Activated CD4-positive, alpha-beta T cell treated with anti-CD3 and anti-CD28 coated beads for 48 hours (primary cell): ENCODE measurements at regions not wholly inside any gene's neighbourhood (a gene's known extent, or its start where the extent isn't known, plus 50 kb on each side); places are given as distances from the start of the nearest gene placed in this dataset.
"Not testable (repeated sequence)": the region's sequence is repeated elsewhere in the genome, so short reads cannot be mapped to it uniquely, and the experiment has no call there.

ENCODE experiments used
- DNase-seq: peaks from one replicate; pipeline ENCODE4 v3.0.0-alpha.2; 2020

DNA sequence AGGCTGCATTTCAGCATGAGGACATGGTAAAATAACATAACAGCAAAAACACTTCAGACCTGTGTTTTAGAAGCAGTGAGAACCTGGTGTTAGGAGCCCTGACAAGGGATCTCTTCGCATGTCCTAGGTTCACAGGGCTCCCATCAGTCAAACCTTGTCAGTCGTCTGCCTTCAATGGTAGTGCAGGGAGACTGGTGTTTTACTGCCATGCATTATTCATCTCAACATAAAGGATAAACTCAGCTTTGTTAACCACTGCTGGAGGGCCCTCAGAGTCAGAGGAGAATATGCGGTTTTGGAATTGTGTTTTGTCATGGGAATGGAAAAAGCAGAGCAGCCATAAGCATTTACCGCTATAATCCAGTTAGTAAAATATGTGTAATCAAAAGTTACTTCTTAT lies 275.9 kb upstream of the GCFC2 start:
- no peak for DNase-seq

DNA sequence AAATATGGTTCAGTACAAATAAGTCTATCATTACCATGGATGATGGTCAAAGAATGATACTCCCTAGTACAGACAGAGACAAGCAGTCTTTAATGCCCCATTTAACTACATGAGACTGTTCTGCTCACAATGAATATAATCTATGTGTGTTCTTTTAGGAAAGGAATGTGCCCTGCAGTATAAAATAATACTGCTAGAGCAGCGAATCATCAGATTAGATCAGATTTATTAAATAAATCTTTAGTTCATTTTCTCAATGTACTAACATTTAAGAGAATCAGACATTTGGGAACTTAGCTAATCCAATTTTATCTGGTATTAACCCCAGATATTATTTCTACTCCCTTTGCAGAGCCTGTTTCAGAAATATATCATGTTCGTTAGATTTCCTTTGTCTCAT lies 272.0 kb upstream of the GCFC2 start:
- no peak for DNase-seq

DNA sequence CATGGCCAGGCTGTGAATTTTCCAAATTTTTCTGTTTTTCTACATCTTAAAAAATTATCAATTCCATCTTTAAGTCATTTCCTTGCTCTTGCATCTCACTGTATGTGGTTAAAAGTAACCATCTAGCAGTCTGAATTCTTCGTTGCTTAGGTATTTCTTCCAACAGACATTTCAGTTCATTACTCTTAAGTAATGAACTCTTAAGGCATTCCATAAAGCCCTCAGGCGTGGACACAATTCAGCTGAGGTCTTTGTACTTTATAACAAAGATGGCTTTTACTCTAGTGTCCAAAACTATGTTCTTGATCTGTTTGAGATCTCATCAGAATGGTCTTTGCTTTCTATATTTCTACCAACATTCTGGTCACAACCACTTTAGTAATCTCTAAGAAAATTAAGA lies 253.9 kb upstream of the GCFC2 start:
- DNase-seq = no peak

DNA sequence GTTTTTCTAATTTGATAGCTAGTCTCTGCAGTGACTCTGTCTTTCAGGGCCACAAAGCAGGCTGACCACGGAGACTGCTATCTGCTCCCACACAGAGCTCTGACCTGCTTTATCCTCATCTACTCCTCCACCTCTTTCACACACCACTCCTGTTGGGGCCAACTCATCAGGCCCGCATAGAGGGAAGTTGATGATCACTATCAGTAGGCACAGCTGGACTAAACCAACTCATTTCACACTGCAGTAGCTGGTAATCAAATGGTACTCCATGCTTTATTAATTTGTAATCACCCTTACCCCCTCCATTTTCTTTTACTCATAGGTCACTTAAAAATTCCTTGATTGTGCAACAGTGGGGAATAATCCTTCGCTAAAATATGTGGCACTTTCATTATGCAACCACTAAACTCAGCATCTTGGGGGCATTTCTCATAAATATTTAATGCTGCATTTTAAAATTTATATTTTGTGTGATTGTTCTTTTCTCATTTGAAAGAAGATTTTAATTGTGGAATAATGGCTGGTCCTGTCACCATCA lies 249.8 kb upstream of the GCFC2 start:
- DNase-seq = no peak

DNA sequence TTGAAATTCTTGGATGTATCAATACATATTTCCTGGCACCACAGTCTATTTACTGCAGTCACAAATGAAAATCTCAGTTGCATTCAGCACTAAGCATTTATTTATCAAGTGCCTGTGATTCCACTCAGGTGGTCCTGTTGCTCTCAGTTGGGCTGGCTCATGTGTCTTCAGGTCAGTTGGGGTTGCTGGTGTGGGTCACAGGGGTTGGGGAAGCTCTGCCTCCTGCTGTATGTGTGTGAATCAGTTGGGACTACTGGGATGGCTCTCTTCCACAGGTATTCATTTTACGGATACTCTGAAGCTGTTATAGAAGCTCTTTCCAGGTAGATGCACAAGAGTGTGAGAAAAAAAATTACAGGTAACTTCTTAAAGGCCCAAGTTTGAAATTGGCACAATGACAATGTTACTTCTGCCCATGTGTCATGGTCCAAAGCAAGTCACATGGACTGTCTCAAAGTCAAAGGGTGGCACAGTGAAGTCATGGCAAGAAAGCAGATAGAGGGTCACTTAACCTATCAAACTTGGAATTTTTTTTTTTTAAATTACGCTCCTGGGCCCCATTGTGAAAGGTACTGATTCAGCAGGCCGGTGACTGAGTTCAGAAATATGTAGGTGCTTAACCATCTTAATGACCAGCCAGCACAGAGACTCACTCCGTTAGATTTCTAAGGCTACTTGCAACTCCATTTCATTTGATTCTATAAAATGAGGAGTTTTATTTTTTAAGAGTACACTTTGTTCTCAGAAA lies 249.2 kb upstream of the GCFC2 start:
- DNase-seq = no peak

DNA sequence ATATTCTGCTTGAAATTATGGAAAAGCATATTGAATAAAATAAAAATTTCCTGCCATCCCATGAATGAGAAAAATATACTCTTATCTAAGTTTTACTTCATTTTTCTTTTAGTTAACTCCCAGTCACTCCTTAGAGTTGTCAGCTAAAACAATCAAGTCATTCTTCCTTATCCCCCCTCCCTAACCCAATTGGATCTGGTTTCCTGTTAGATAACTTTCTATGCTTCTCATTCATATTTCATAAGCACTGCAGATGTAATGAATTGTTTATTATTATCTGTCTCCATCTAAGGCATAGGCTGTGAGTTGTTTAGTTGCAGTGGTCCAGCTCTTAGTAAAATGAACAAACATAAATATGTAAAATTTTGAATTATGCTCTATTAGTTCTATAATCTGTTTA lies 244.0 kb upstream of the GCFC2 start:
- DNase-seq = no peak

DNA sequence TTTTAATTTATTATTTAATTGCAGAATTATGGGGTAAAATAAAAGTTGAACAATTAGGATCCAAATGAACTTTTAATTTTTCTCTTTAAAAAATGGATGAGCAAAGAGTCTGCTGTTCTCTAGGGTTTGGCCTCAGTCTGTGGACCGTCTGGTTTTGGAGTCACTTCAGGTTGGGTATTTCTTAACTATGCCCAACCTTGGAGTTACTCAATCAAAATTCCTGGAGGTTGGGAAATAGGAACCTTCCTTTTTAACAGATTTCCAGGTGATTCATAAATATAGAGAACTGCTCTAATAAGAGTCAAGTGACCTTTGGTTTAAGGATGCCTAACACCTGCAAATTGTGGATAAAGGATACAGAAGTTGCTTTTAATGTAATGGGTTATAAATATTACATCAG lies 241.5 kb upstream of the GCFC2 start:
- no peak for DNase-seq

DNA sequence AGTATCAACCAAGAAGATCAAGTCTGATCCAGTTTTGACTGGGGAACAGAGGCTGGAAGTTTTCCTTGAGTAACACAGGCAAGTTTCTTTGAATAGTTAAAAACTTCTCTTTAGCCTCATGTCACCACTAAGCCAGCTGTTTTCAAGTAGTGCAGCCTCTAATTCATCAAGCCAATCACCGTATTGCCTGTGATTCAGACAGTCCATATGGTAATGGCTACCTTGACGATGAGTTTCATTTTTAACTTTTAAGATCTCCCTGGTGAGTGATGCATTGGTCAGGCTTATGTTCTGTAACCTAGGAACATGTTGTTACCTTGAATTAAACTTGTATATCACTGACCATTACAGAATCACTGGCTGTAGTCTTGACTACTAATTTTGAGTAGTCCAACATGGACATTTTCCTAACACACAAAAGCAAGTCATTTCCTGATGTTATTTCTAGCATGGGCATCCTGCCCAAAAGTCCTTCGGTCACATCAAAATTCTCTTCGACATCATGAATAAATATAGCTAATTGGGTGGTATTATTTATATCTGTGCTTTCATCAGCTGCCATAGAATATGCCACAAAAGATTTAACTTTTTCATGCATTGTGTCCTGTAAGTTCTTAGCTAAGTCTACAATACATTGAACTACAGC lies 238.8 kb upstream of the GCFC2 start:
- DNase-seq = no peak

DNA sequence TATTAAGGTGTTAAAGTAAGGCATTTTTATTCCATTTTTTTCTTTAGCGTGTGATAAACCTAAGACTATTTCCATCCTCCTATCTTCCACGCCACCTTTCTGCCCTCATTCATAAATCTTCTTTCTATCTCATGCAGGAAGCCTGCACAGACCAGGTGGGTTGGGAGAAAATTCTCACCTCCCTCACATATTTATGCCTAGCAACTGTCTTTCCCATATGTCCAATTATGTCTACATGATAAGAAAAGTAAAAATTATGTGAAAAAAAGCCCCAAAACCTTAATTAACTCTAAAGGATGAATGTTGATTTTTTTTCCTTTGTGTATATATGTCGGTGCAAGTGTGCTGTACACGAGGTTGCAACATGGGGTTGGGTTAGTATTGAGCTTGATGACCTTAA lies 225.6 kb upstream of the GCFC2 start:
- no peak for DNase-seq

DNA sequence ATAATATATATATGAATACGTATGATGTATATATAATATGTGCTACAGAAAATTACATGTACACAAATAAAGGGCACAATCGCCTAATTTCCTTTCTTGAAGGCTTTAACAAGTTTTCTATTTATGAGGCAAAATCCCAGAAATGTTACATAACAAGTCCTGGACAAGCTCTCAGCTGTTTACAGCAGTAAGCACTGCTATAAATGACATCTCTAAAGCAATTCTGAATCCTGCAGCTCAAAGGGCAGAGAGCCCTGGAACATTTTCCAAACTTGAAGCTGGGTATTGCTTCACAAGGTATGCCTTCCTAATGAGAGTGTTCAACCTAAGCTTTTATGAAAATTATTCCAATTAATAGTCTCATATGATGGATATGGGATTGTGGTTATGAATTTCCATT lies 222.3 kb upstream of the GCFC2 start:
- no peak for DNase-seq

DNA sequence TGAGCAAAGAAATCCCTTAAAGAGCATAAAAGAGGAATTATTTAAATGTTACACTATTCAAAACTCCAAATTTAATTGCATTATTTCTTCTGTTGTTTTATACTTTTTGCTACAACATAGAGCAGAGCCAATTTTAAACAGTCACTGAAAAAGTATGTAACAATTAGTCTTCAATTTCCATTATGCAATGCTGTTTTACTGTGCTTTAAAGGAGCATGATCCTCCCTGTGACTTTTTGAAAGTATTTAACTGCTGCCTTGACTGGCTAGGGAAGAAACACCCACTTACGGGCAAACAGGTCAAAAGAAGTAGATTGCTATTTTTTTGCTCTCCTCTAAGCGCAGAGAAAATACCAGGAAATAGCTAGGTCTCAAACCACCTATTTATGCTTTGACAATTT lies 217.4 kb upstream of the GCFC2 start:
- no peak for DNase-seq

DNA sequence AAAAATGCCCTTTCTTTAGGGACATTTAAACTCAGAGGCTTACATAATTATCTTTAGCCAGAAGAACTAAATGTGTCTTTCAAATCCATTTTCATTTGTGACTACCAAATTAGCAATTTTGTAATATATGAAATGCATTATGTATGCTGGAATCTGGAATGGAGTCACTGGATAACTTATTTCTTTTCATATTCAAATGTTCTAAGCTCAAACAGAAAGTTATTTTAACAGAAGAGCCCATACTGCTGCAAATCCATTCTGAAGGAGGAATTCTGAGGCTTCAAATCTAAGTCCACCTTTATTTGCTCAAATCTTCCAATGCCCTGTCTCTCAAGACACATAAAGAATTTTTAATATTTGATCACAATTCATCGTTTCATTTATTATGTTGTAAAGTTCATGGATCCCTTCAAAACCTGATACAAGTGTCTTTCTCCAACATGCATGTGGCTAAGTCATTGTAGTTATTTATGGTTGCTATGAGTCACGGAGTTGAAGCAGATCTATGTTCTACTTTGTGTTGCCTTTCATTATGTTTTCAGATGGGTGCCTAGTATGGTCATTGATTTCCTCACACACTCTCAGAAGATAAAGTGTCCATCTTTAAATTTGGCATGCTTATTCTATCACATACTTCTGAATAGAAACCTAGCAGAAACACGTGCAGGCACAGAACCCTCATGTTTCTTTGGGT lies 214.8 kb upstream of the GCFC2 start:
- no peak for DNase-seq

DNA sequence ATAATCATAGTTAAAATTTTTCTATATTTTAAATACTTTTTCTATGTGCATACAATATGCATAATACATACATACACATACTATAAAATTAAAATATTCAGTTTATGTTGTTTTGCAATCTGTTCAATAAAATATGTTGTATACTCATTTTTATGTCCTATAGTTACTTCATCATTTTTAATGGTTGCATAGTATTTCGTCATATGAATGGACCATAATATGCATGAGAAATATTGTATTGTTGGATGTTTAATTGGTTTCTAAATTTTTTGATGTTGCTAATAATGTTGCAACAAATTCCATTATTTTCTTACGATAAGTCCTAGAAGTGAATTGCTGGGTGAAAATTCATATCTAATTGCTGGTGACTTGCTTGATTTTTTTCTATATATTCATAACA lies 211.5 kb upstream of the GCFC2 start:
- no peak for DNase-seq

DNA sequence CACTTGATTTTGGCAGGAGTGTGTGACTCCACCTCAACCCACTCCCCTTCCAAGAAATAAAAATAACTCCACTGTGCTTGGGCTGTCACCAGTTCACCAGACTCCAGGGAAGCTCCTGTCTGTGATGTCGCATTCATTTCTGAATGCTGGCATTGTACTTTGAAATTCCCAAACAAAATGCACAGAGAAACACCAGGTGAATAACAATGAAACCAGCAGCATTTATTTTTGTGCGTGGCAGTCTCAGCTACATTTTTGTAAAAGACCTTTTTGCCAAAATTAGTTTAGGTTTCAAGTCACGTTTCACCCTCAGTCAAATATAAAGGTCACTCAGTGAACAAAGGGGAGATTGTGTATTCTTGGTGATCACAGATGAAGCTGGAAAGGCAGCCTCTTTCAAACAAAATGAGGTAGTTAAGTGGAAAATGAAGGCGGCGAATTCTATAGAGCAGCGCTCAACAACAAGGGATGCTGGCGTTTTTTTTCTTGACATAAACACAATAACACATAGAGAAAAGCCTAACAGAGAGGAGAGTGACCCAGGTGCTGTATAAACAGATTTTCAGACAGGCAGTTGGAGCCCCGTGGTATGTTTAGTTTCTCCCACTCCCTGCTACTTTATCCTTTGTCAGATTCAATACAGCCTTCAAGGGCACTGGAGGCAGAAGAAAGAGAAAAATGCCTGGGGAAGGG lies 210.3 kb upstream of the GCFC2 start:
- no peak for DNase-seq

DNA sequence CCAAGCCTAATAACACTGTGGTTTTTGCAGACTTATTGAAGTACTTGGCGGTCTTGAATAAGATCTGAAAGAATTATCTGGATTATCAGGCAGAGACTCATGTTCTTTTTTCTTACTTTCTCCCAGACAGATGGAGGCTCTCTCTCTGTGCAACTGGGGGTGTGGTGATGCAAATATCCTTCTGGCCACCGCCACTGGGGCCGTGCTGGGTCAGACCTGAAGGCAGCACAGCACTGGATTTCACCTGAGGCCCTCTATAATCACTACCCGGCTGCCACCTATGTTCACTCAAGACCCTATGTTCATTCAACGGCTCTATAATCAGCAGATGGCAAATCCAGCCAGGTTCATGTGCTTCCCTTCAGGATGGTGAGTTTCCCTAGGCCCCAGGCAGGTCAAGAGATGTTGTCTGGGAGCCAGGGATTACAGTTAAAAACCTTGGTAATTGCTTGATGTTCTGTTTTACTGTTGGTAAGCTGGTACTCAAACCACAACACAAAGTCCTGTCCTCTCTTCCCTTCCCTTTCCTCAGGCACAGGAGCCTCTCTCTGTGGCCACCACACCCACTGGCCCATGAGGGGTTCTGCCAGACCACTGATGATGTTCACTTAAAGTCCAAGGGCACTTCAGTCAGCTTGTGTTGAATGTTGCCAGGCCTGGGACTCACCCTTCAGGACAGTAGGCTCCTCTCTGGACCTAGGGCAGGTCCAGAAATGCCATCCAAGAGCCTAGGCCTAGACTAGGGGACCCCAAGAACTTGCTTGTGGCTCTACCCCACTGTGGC lies 205.3 kb upstream of the GCFC2 start:
- DNase-seq = no peak

DNA sequence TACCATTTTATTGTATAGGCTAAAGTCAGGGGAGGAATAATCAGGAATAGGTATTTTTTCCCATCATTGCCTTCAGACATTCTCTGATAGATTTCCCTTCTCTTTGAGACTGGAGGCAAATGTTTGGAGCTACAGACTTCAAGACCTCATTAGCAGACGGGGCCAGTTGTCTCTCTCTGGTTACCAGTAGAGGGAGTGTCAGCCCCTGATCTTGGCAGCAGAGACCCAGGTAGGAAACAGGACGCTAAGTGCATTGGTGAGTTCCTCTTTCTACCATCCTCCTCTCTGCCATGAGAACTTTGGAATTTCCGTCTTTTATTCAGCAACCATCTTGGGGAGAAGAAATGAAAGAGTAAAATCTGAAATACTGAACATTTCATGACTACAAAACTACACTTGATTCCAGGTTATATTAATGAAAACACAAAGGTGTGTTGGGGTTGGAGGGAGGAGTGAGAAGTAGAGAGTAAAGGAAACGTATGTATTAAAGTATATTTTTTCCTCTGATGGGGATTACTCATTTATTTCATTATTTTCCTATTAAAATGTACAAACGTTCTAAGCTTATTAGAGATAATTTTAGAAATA lies 186.2 kb upstream of the GCFC2 start:
- DNase-seq = peak; percentile 8

DNA sequence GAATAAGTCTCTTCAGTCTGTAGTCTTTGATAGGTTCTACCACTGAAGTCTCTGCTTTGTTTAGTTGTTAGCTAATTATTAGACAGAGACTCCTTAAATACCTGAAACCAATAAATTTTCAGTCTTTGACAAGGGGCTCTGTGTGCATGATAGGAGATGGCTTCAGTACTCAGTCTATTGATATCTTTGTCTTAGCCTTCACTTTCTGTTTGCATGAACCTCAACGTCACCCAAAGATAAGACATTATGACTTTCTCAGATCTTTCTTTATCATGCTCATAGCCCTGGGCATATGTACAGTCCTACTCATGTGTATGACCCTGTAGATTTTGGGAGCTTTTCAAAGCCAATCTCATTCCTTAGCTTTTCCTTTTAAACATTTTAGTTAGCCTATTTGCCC lies 183.5 kb upstream of the GCFC2 start:
- no peak for DNase-seq

DNA sequence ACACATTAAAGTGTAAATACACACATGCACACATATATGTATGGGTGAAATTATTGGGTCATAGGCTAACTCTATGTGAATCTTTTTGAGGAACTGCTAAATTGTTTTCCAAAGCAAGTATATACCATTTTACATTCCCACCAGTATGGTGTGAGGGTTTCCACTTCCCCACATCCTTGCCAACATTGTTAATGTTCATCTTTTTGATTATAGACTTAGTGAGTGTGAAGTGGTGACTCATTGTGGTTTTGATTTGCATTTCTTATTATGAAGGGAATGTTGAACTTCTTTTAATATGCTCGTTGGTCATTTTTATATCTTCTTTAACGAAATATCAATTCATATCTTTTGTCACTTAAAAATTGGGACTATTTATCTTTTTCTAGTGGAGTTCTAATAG lies 181.8 kb upstream of the GCFC2 start:
- no peak for DNase-seq

DNA sequence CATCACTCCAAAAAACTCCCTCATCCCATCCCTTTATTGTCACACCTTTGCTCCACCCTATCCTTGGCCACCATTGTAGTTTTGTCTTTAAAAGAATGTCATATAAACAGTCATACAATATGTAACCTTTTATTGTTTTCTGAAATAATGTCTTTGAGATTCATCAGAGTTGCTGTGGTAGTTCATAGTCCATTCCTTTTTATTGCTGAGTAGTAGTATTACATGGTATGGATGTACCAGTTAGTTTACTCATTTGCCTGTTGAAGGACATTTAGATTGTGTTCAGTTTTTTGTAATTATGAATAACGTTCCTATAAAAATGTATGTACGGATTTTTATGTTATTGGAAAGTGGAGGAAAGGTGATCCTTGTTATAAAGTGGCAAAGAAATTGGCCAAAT lies 171.8 kb upstream of the GCFC2 start:
- DNase-seq = no peak

DNA sequence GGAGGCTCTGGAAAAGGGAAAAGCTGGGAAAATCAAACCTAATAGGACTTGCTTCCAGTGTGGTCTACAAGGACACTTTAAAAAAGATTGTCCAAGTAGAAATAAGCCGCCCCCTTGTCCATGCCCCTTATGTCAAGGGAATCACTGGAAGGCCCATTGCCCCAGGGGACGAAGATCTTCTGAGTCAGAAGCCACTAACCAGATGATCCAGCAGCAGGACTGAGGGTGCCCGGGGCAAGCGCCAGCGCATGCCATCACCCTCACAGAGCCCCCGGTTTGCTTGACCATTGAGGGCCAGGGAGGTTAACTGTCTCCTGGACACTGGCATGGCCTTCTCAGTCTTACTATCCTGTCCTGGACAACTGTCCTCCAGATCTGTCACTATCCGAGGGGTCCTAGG lies 164.9 kb upstream of the GCFC2 start:
- DNase-seq = not testable (repeated sequence)

DNA sequence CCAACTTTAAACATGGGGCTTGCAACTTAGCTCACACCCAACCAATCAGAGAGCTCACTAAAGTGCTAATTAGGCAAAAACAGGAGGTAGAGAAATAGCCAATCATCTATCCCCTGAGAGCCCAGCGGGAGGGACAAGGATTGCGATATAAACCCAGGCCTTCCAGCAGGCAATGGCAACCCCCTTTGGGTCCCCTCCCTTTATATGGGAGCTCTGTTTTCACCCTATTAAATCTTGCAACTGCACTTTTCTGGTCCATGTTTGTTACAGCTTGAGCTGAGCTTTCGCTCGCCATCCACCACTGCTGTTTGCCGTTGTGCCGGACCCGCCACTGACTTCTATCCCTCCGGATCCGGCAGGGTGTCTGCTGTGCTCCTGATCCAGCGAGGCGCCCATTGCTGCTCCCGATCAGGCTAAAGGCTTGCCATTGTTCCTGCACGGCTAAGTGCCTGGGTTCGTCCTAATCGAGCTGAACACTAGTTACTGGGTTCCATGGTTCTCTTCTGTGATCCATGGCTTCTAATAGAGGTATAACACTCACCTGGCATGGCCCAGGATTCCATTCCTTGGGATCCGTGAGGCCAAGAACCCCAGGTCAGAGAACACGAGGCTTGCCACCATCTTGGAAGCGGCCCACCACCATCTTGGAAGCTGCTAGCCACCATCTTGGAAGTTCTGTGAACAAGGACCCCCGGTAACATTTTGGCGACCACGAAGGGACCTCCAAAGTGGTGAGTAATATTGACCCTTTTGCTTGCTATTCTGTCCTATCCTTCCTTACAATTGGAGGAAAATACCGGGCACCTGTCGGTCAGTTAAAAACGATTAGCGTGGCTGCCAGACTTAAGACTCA lies 161.3 kb upstream of the GCFC2 start:
- not testable (repeated sequence) for DNase-seq
